Karpas-422 (cell line): ENCODE measurements at regions not wholly inside any gene's neighbourhood (a gene's known extent, or its start where the extent isn't known, plus 50 kb on each side); places are given as distances from the start of the nearest gene placed in this dataset.
"Not testable (repeated sequence)": the region's sequence is repeated elsewhere in the genome, so short reads cannot be mapped to it uniquely, and the experiment has no call there.

ENCODE experiments used
- DNase-seq: peaks from one replicate; pipeline ENCODE4 v3.0.0-alpha.2; 2015
- H2AFZ ChIP-seq: fragments of 200-600 bp; sonication (generic); 2 replicates; pipeline ENCODE4 v1.6.1; 2014; ENCODE audit warnings: antibody characterized with exemption, low read length, mixed read lengths
- H3K27ac ChIP-seq: fragments of 200-600 bp; sonication (generic); 2 replicates; pipeline ENCODE4 v1.5.1; 2014; ENCODE audit warnings: mild to moderate bottlenecking, low read length, moderate library complexity
- H3K27me3 ChIP-seq: fragments of 200-600 bp; sonication (generic); 2 replicates; pipeline ENCODE4 v1.6.1; 2014; ENCODE audit warnings: low read length, mixed read lengths
- H3K36me3 ChIP-seq: fragments of 200-600 bp; sonication (generic); 2 replicates; pipeline ENCODE4 v1.6.1; 2014; ENCODE audit warnings: low read length, mixed read lengths; ENCODE audit not compliant: insufficient read depth
- H3K4me1 ChIP-seq: fragments of 200-600 bp; sonication (generic); 2 replicates; pipeline ENCODE4 v1.6.1; 2014; ENCODE audit warnings: mild to moderate bottlenecking, low read length, mixed read lengths
- H3K4me2 ChIP-seq: fragments of 200-600 bp; sonication (generic); 2 replicates; pipeline ENCODE4 v1.6.1; 2014; ENCODE audit warnings: low read length, low read depth, mild to moderate bottlenecking; ENCODE audit not compliant: poor library complexity, severe bottlenecking
- H3K4me3 ChIP-seq: fragments of 200-600 bp; sonication (generic); 2 replicates; pipeline ENCODE4 v1.5.1; 2014; ENCODE audit warnings: mild to moderate bottlenecking, antibody characterized with exemption, low read length, mixed read lengths
- H3K79me2 ChIP-seq: fragments of 200-600 bp; sonication (generic); 2 replicates; pipeline ENCODE4 v1.6.1; 2014; ENCODE audit warnings: mild to moderate bottlenecking, low read length, mixed read lengths
- H3K9ac ChIP-seq: fragments of 200-600 bp; sonication (generic); 2 replicates; pipeline ENCODE4 v1.6.0; 2014; ENCODE audit warnings: low read length
- H3K9me2 ChIP-seq: fragments of 200-600 bp; sonication (generic), shearing (Covaris generic); replicated peaks from 2 replicates; pipeline ENCODE4 v1.6.0; 2014; ENCODE audit warnings: mild to moderate bottlenecking, low read length, moderate library complexity; ENCODE audit not compliant: insufficient read depth
- H3K9me3 ChIP-seq: fragments of 300-700, 200-600 bp; sonication (generic); 2 replicates; pipeline ENCODE4 v1.6.1; 2014; ENCODE audit warnings: low read length, mixed read lengths
- H4K20me1 ChIP-seq: fragments of 200-600 bp; sonication (generic); 2 replicates; pipeline ENCODE4 v1.6.1; 2014; ENCODE audit warnings: mild to moderate bottlenecking, antibody characterized with exemption, low read length, low read depth; ENCODE audit not compliant: insufficient read depth

DNA sequence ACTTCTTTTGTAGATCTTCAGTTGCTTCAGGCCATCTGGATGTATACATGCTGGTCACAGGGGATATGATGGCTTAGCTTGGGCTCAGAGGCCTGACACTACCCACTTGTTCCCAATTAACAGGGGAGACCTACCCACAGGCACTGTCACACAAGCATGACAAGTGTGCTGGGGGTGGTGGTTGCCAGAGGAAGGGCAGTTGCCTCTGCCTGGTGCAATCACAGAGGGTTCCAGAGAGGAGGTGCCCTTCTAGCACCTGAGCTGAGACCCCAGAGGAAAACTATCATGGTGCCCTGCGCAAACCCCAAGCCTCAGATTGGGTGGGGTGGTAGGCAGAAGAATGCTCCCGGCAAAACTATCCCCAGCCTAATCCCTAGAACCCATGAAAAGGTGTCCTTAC lies 65.6 kb upstream of the NANOS1 start:
- H3K4me2 ChIP-seq: no peak overlapping the region
- no peaks in the 10 kb centered on the region for H3K9me3 ChIP-seq
- H3K9ac ChIP-seq: no peak overlapping the region
- no peaks in the 10 kb centered on the region for H3K36me3 ChIP-seq
- no peak overlapping the region for H3K27ac ChIP-seq
- H3K9me2 ChIP-seq: no peaks in the 10 kb centered on the region
- H3K79me2 ChIP-seq: no peaks in the 10 kb centered on the region
- H3K4me3 ChIP-seq: no peak overlapping the region
- no peaks in the 10 kb centered on the region for H4K20me1 ChIP-seq
- DNase-seq: no peak
- no peak overlapping the region for H2AFZ ChIP-seq
- no peaks in the 10 kb centered on the region for H3K27me3 ChIP-seq
- H3K4me1 ChIP-seq: peaks cover 13% of the 10 kb centered on the region

DNA sequence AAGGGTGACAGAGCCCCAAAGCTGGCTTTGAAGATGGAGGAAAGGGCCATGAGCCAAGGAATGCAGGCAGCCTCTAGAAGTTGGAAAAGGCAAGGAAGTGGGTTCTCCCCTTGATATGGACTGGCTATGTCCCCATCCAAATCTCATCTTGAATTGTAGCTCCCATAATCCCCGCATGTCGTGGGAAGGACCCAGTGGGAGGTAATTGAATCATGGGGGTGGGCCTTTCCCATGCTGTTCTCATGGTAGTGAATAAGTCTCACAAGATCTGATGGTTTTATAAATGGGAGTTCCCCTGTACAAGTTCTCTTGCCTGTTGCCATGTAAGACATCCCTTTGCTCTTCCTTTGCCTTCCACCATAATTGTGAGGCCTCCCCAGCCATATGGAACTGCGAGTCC lies 65.0 kb upstream of the NANOS1 start:
- H4K20me1 ChIP-seq, DNase-seq, H3K4me2 ChIP-seq, H3K9ac ChIP-seq, H3K79me2 ChIP-seq, H3K9me2 ChIP-seq, H2AFZ ChIP-seq, H3K36me3 ChIP-seq, H3K4me3 ChIP-seq, H3K27me3 ChIP-seq, H3K27ac ChIP-seq, H3K9me3 ChIP-seq: not testable (repeated sequence)
- H3K4me1 ChIP-seq: peaks cover 13% of the 10 kb centered on the region

DNA sequence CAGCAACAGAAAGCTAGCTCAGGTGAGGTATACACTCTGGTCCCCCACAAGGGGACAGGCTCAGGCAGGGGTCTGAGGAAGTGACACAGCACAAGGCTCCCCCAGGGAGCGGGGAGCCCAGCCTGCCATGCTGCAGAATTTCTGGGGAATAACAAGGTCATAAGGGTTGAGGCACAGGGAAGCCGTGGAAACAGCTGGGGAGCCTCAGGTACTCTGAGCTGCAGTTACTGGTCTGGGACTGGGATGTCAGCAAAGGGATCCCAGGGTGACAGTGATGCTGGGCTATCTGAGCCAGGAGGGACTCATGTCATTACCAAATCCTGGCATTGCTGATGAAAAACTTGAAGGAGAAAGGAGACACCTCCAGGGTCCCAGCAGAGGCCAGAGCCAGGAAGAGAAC lies 64.4 kb upstream of the NANOS1 start:
- Histone ChIP-seq H4K20me1 (no peaks in the 10 kb centered on the region), H3K9me3 (no peaks in the 10 kb centered on the region), H3K27me3 (no peaks in the 10 kb centered on the region), H3K4me2 (no peak overlapping the region), H3K4me1 (peaks cover 13% of the 10 kb centered on the region), H2AFZ (no peak overlapping the region), H3K36me3 (no peaks in the 10 kb centered on the region), H3K79me2 (no peaks in the 10 kb centered on the region), H3K4me3 (no peak overlapping the region), H3K27ac (no peak overlapping the region), H3K9ac (no peak overlapping the region), H3K9me2 (no peaks in the 10 kb centered on the region)
- DNase-seq: no peak

DNA sequence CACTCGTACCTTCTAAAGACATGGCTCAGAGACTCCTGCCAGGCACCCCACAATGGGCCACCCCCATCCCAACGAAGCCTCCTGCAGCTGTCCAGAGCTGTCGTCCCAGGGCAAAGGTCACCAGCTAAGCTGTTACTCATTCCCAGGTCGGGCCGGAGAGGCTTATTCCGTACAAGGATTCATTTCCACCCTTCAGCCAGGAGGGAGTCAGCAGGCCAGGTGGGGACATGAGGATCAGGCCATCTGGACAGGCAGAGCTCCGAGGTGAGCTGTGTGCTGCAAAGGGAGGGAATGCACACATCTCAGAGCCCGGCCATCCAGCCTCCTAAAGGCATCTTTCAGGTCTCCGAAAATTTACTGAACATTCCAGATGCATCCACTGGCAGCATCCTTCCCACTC lies 63.9 kb upstream of the NANOS1 start:
- Histone ChIP-seq H3K79me2 (no peaks in the 10 kb centered on the region), H3K9me3 (no peaks in the 10 kb centered on the region), H3K9me2 (no peaks in the 10 kb centered on the region), H3K27ac (no peak overlapping the region), H2AFZ (no peak overlapping the region), H3K36me3 (no peaks in the 10 kb centered on the region), H4K20me1 (no peaks in the 10 kb centered on the region), H3K4me2 (no peak overlapping the region), H3K4me1 (peaks cover 13% of the 10 kb centered on the region), H3K27me3 (no peaks in the 10 kb centered on the region), H3K4me3 (no peak overlapping the region), H3K9ac (no peak overlapping the region)
- DNase-seq: no peak

DNA sequence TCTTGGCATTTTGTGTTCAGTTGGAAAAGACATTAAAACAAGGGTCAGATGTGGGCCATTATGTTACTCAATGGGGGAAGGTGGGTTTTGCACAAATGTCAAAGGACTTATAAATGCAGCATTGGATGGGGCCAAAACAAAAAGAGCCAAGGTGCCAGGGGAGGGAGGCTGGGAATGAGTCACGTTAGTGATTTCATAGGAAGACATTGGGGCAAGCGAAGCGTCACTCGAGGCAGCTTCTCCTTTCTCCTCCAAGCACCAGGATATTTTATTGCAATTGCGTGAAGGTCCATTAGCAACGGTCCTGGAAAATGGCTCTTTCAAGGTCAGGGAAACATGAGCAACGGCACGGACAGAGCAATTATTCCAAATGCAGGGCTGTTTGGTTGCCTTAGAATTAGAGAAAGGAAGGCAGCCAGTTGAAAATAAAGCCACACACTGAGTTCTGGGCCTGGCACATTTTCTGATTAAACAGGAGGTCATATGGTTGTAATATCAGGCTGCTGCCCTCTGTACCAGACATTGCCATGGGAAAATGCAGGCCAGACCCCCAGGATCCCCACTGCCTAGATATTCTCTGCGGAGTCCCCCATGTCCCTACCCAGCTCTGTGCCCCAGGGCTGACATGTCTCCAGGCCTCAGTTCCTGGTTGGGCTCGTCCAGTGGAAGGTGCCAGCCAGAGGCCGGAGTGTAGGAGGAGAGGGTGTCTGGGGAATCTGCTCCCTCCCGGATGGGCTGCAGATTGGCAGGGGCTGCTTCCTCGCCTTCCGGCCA lies 63.3 kb upstream of the NANOS1 start:
- H3K9me3 ChIP-seq: no peaks in the 10 kb centered on the region
- H3K79me2 ChIP-seq: no peaks in the 10 kb centered on the region
- peaks cover 13% of the 10 kb centered on the region for H3K4me1 ChIP-seq
- H2AFZ ChIP-seq: no peak overlapping the region
- no peak for DNase-seq
- no peak overlapping the region for H3K4me2 ChIP-seq
- H3K27ac ChIP-seq: no peak overlapping the region
- no peak overlapping the region for H3K4me3 ChIP-seq
- H3K27me3 ChIP-seq: no peaks in the 10 kb centered on the region
- no peaks in the 10 kb centered on the region for H3K9me2 ChIP-seq
- H3K9ac ChIP-seq: no peak overlapping the region
- no peaks in the 10 kb centered on the region for H3K36me3 ChIP-seq
- H4K20me1 ChIP-seq: no peaks in the 10 kb centered on the region

DNA sequence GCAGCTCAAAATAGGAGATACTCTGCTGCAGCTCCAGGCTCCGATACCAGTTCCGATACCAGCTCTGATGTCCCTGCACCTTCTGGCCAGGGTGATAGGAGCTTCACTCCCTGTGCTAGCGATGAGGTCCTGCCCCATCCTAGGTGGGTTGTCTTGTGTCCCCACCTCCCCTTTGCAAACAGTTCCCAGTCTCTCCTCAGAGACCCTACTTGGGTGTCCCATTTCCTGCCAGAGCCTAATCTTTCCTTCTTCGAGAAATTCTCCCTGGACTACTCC lies 62.7 kb upstream of the NANOS1 start:
- no peak overlapping the region for H3K9ac ChIP-seq
- H3K27ac ChIP-seq: no peak overlapping the region
- no peak overlapping the region for H3K4me2 ChIP-seq
- no peak for DNase-seq
- H3K9me2 ChIP-seq: no peaks in the 10 kb centered on the region
- H3K27me3 ChIP-seq: no peaks in the 10 kb centered on the region
- no peak overlapping the region for H2AFZ ChIP-seq
- H3K4me3 ChIP-seq: no peak overlapping the region
- no peaks in the 10 kb centered on the region for H3K79me2 ChIP-seq
- H3K9me3 ChIP-seq: no peaks in the 10 kb centered on the region
- H3K4me1 ChIP-seq: peaks cover 10% of the 10 kb centered on the region
- H4K20me1 ChIP-seq: no peaks in the 10 kb centered on the region
- no peaks in the 10 kb centered on the region for H3K36me3 ChIP-seq

DNA sequence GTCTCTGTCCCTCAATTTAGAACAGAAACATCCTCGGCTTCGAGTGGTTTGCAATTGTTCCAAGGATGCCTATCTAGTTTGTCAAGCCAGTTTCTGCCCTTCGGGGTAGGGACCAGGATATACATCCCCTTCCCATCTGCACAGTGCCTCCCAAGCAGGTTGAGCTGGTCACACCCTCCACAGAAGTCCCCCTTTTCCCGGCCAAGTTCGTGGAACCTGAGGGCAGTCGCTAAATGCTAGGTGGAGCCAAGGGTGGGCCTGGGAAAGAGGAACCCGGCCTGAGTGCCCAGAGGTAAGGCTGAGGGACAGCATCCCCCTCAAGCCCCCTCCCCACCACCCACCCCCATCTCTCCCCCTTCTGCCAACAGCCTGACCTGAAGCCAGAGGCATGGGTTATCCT lies 62.4 kb upstream of the NANOS1 start:
- Histone ChIP-seq H3K79me2 (no peaks in the 10 kb centered on the region), H4K20me1 (no peaks in the 10 kb centered on the region), H2AFZ (no peak overlapping the region), H3K36me3 (no peaks in the 10 kb centered on the region), H3K9me2 (no peaks in the 10 kb centered on the region), H3K27ac (no peak overlapping the region), H3K4me1 (peaks cover 6% of the 10 kb centered on the region), H3K27me3 (no peaks in the 10 kb centered on the region), H3K4me3 (no peak overlapping the region), H3K9ac (no peak overlapping the region), H3K4me2 (no peak overlapping the region), H3K9me3 (no peaks in the 10 kb centered on the region)
- DNase-seq: no peak

DNA sequence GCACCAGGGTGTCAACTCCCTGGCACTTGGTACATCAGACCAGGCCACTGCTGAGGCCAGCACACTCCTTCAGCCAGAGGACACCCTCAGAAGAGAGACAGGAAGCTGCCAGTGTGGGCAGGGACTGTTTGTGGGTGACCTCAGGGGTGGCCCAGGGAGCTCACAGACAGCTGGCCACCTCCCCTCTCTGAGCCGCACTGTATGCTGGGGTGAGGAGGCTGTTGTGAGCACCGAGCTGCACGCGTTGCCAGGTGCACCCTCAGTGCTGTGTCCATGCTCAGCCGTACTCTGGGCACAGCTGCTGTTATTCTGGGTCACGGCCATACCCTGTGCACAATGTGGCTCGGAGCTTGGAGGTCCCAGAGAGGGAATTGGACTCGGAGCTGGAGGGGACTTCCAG lies 61.5 kb upstream of the NANOS1 start:
- no peaks in the 10 kb centered on the region for H3K9me3 ChIP-seq
- H3K4me1 ChIP-seq: no peaks in the 10 kb centered on the region
- no peak overlapping the region for H3K9ac ChIP-seq
- no peaks in the 10 kb centered on the region for H4K20me1 ChIP-seq
- no peaks in the 10 kb centered on the region for H3K27me3 ChIP-seq
- no peaks in the 10 kb centered on the region for H3K36me3 ChIP-seq
- no peak overlapping the region for H2AFZ ChIP-seq
- H3K27ac ChIP-seq: no peak overlapping the region
- DNase-seq: no peak
- H3K9me2 ChIP-seq: no peaks in the 10 kb centered on the region
- no peak overlapping the region for H3K4me2 ChIP-seq
- H3K4me3 ChIP-seq: no peak overlapping the region
- no peaks in the 10 kb centered on the region for H3K79me2 ChIP-seq

DNA sequence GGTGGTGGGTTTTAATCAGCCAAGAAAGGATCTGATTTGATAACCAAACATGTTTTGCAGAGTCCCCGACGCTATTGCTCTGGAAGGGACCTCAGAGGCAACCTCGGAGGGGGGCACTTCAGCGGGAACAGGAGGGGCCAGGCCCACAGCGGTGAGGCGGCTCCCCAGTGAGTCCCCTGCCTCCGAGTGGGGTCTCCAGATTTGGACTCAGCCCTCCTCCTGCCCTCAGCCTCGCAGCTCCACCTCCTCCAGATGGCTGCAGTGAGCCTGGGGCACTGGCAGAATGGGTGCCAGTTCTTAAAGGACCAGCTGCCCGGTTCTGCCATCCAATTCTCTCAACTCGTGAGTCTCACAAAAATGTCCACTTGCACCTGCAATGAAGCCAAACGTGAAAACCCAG lies 61.0 kb upstream of the NANOS1 start:
- H3K4me1 ChIP-seq: no peaks in the 10 kb centered on the region
- H3K4me3 ChIP-seq: no peak overlapping the region
- no peak overlapping the region for H2AFZ ChIP-seq
- H4K20me1 ChIP-seq: no peaks in the 10 kb centered on the region
- H3K36me3 ChIP-seq: no peaks in the 10 kb centered on the region
- H3K27me3 ChIP-seq: peaks cover under 1% of the 10 kb centered on the region; the same call in 1 of the 2 replicates
- H3K4me2 ChIP-seq: no peak overlapping the region
- H3K79me2 ChIP-seq: no peaks in the 10 kb centered on the region
- H3K27ac ChIP-seq: no peak overlapping the region
- H3K9me3 ChIP-seq: no peaks in the 10 kb centered on the region
- H3K9me2 ChIP-seq: no peaks in the 10 kb centered on the region
- no peak for DNase-seq
- H3K9ac ChIP-seq: no peak overlapping the region
